ENCODE measurements at regions not wholly inside any gene's neighbourhood (a gene's known extent, or its start where the extent isn't known, plus 50 kb on each side); places are given as distances from the start of the nearest gene placed in this dataset.

- TF ChIP-seq, protein P1, sequence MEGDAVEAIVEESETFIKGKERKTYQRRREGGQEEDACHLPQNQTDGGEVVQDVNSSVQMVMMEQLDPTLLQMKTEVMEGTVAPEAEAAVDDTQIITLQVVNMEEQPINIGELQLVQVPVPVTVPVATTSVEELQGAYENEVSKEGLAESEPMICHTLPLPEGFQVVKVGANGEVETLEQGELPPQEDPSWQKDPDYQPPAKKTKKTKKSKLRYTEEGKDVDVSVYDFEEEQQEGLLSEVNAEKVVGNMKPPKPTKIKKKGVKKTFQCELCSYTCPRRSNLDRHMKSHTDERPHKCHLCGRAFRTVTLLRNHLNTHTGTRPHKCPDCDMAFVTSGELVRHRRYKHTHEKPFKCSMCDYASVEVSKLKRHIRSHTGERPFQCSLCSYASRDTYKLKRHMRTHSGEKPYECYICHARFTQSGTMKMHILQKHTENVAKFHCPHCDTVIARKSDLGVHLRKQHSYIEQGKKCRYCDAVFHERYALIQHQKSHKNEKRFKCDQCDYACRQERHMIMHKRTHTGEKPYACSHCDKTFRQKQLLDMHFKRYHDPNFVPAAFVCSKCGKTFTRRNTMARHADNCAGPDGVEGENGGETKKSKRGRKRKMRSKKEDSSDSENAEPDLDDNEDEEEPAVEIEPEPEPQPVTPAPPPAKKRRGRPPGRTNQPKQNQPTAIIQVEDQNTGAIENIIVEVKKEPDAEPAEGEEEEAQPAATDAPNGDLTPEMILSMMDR (IDR thresholded peaks at IDR 0.05) = no peak
- TF ChIP-seq POLR2A (IDR thresholded peaks at IDR 0.05) = no peak
Observed at GRCh38 chr12:74599932-74600331, 62.3 kb downstream of the ATXN7L3B start.

Measured in thyroid gland (tissue), 4 donors.